Hepatocyte (in vitro differentiated cells): ENCODE measurements at regions not wholly inside any gene's neighbourhood (a gene's known extent, or its start where the extent isn't known, plus 50 kb on each side); places are given as distances from the start of the nearest gene placed in this dataset.

ENCODE experiments used
- DNase-seq: peaks from one replicate; pipeline ENCODE4 v3.0.0-alpha.2; 2016; ENCODE audit warnings: low spot score
- H2AFZ ChIP-seq: fragments of 200-600 bp; sonication (generic); 2 replicates; pipeline ENCODE4 v1.6.0; 2016; ENCODE audit warnings: antibody characterized with exemption, mild to moderate bottlenecking
- H3K27ac ChIP-seq: fragments of 200-600 bp; sonication (generic); 2 replicates; pipeline ENCODE4 v1.5.1; 2016; ENCODE audit warnings: mild to moderate bottlenecking
- H3K27me3 ChIP-seq: fragments of 200-600 bp; sonication (generic); 2 replicates; pipeline ENCODE4 v1.6.1; 2016
- H3K36me3 ChIP-seq: fragments of 200-600 bp; sonication (generic); replicated peaks from 2 replicates; pipeline ENCODE4 v1.5.1; 2016; ENCODE audit warnings: low read depth; ENCODE audit not compliant: insufficient read depth
- H3K4me1 ChIP-seq: fragments of 200-600 bp; sonication (generic); 2 replicates; pipeline ENCODE4 v1.5.1; 2016; ENCODE audit warnings: mild to moderate bottlenecking, moderate library complexity; ENCODE audit not compliant: insufficient read depth
- H3K4me2 ChIP-seq: fragments of 200-600 bp; sonication (generic); 2 replicates; pipeline ENCODE4 v1.6.0; 2016
- H3K4me3 ChIP-seq: fragments of 200-600 bp; sonication (generic); 2 replicates; pipeline ENCODE4 v1.5.1; 2016; ENCODE audit warnings: mild to moderate bottlenecking
- H3K79me2 ChIP-seq: fragments of 200-600 bp; sonication (generic); 2 replicates; pipeline ENCODE4 v1.6.0; 2017; ENCODE audit warnings: mild to moderate bottlenecking
- H3K9me2 ChIP-seq: fragments of 200-600 bp; sonication (generic); replicated peaks from 2 replicates; pipeline ENCODE4 v1.6.0; 2017; ENCODE audit warnings: mild to moderate bottlenecking; ENCODE audit not compliant: insufficient read depth
- H3K9me3 ChIP-seq: fragments of 200-600 bp; sonication (generic); 2 replicates; pipeline ENCODE4 v1.5.1; 2016; ENCODE audit warnings: low read depth, mild to moderate bottlenecking
- H4K20me1 ChIP-seq: fragments of 200-600 bp; sonication (generic); 2 replicates; pipeline ENCODE4 v1.6.0; 2016; ENCODE audit warnings: mild to moderate bottlenecking; ENCODE audit not compliant: insufficient read depth, poor library complexity, severe bottlenecking
- CTCF ChIP-seq: fragments of 200-600 bp; sonication (generic); IDR thresholded peaks from 2 replicates; pipeline ENCODE4 v1.5.1; 2016; ENCODE audit warnings: antibody characterized with exemption, mild to moderate bottlenecking; ENCODE audit not compliant: poor library complexity
- EZH2 ChIP-seq: fragments of 200-600 bp; sonication (generic); IDR thresholded peaks from 2 replicates; pipeline ENCODE4 v1.6.1; 2016; ENCODE audit warnings: antibody characterized with exemption, mild to moderate bottlenecking, borderline replicate concordance
- EZH2phosphoT487 ChIP-seq: fragments of 200-600 bp; sonication (generic); IDR thresholded peaks from one replicate; pipeline ENCODE4 v1.6.1; 2018; ENCODE audit warnings: antibody characterized with exemption, mild to moderate bottlenecking, low read depth, moderate library complexity; ENCODE audit not compliant: unreplicated experiment, severe bottlenecking
- WGBS: methylation state at CpG from one replicate; pipeline ENCODE4 v1.1.6; 2016; ENCODE audit warnings: low lambda C conversion rate; ENCODE audit errors: missing lambda C conversion rate; 5-methylcytosine and 5-hydroxymethylcytosine counted together

GRCh38 chr3:178291574-178292370 is 244.5 kb upstream of the KCNMB2 start:
- Histone ChIP-seq H3K9me3 (no peaks in the 10 kb centered on the region), H4K20me1 (no peaks in the 10 kb centered on the region), H3K9me2 (no peaks in the 10 kb centered on the region), H3K36me3 (no peaks in the 10 kb centered on the region), H3K4me1 (no peaks in the 10 kb centered on the region), H3K27ac (no peak overlapping the region), H3K4me3 (no peak overlapping the region), H2AFZ (no peak overlapping the region), H3K4me2 (no peak overlapping the region), H3K27me3 (no peaks in the 10 kb centered on the region), H3K79me2 (no peaks in the 10 kb centered on the region)
- WGBS = 73% methylated on average over 7 of the region's 7 CpGs
- no peak for DNase-seq
- TF ChIP-seq EZH2 = no peak
- no peak for TF ChIP-seq EZH2phosphoT487
- no peak for TF ChIP-seq CTCF

- Histone ChIP-seq H3K79me2 (no peaks in the 10 kb centered on the region), H3K4me3 (no peak overlapping the region), H3K36me3 (no peaks in the 10 kb centered on the region), H3K4me1 (no peaks in the 10 kb centered on the region), H3K27ac (no peak overlapping the region), H3K27me3 (no peaks in the 10 kb centered on the region), H2AFZ (no peak overlapping the region), H3K9me3 (no peaks in the 10 kb centered on the region), H4K20me1 (no peaks in the 10 kb centered on the region), H3K4me2 (no peak overlapping the region), H3K9me2 (no peaks in the 10 kb centered on the region)
- no peak for DNase-seq
- 89% methylated on average over 2 of the region's 2 CpGs for WGBS
- TF ChIP-seq EZH2 (no peak), EZH2phosphoT487 (no peak), CTCF (no peak)
Observed at GRCh38 chr3:178295292-178295912, 240.8 kb upstream of the KCNMB2 start.

- H3K9me3 ChIP-seq = no peaks in the 10 kb centered on the region
- no peaks in the 10 kb centered on the region for H3K4me1 ChIP-seq
- TF ChIP-seq CTCF (no peak), EZH2 (no peak), EZH2phosphoT487 (no peak)
- no peak overlapping the region for H2AFZ ChIP-seq
- no peaks in the 10 kb centered on the region for H3K27me3 ChIP-seq
- 86% methylated on average over 1 of the region's 1 CpG for WGBS
- no peak for DNase-seq
- no peak overlapping the region for H3K27ac ChIP-seq
- H3K36me3 ChIP-seq = no peaks in the 10 kb centered on the region
- no peak overlapping the region for H3K4me2 ChIP-seq
- no peaks in the 10 kb centered on the region for H3K9me2 ChIP-seq
- no peaks in the 10 kb centered on the region for H3K79me2 ChIP-seq
- no peak overlapping the region for H3K4me3 ChIP-seq
- H4K20me1 ChIP-seq = no peaks in the 10 kb centered on the region
Observed at GRCh38 chr3:178297199-178297598, 239.0 kb upstream of the KCNMB2 start.
